ENCODE measurements at regions not wholly inside any gene's neighbourhood (a gene's known extent, or its start where the extent isn't known, plus 50 kb on each side); places are given as distances from the start of the nearest gene placed in this dataset.

DNA sequence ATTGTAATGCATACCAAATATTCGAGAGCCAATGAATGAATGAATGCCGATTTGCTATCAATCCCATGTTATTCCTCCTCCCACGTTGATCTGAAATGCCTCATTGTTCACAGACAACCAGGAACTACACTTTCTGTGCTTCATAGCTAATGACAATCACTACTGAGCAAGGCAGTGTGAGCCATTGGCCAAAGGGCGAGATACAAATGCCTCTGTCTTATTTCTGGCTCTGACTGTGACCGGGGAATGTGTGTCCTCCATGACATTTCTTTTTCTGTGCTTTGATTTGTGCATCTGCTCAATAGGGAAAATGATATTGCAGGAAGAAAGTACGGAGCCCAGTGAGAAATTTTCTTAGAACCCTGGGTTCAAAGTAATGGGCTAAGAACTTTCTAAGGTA is 217.1 kb downstream of the CXCL12 start:
- H3K27ac ChIP-seq (ENCODE audit: low read length) = no peak overlapping the region
- H3K4me1 ChIP-seq (ENCODE audit: control insufficient read depth in 1 of 2, insufficient read depth in 2 of 2, low read length in 2 of 2) = peaks cover 0 to under 1% of the 10 kb centered on the region in 2 donors
- no peaks in the 10 kb centered on the region for H3K9me3 ChIP-seq (ENCODE audit: control insufficient read depth in 1 of 2, low read length in 2 of 2)
- H3K36me3 ChIP-seq (ENCODE audit: control insufficient read depth in 1 of 2, insufficient read depth in 2 of 2, low read length in 2 of 2) = no peaks in the 10 kb centered on the region
- no peaks in the 10 kb centered on the region for H3K27me3 ChIP-seq (ENCODE audit: low read depth, low read length)
- no peak overlapping the region for H3K4me3 ChIP-seq (ENCODE audit: low read depth in 1 of 2, low read length in 2 of 2)

- H3K27ac ChIP-seq (ENCODE audit: low read length) = no peak overlapping the region
- H3K27me3 ChIP-seq (ENCODE audit: low read depth, low read length) = no peaks in the 10 kb centered on the region
- no peak overlapping the region for H3K4me3 ChIP-seq (ENCODE audit: low read depth in 1 of 2, low read length in 2 of 2)
- no peaks in the 10 kb centered on the region for H3K4me1 ChIP-seq (ENCODE audit: control insufficient read depth in 1 of 2, insufficient read depth in 2 of 2, low read length in 2 of 2)
- no peaks in the 10 kb centered on the region for H3K9me3 ChIP-seq (ENCODE audit: control insufficient read depth in 1 of 2, low read length in 2 of 2)
- H3K36me3 ChIP-seq (ENCODE audit: control insufficient read depth in 1 of 2, insufficient read depth in 2 of 2, low read length in 2 of 2) = no peaks in the 10 kb centered on the region
These were observed 218.5 kb downstream of the CXCL12 start for GRCh38 chr10:44166441-44166840.

DNA sequence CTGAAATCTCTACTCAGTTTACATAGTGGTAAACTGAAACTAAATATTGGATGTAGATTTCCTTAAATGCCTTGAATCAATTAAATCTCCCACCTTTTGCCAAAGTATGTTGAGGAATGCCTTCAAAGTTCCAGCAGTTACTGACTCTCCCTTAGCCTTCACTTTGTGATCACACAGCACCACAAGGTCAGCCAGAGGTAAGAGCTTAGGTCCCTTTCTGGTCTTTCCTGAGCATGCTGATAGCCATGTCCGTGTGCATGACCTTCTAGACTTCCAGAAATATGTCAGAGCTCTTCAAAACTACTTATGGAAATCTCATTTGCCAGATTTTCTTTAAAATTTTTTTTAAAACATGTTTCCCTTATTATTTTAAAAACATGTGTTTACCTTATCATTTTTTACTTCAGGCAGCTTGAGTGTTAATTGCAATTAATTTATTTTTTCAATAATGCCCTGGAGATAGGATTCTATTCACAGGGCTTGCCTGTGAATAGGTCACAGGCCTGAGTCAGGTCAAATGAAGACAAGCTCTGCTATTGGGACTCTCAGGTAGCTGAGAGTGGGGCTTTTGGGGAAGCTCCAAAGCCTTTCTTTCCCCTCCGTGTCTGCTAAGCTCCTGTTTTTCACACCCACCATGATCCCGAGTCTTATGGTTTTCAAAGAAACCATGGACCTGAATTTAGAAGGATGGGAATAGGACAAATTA is 220.5 kb downstream of the CXCL12 start:
- H3K4me1 ChIP-seq (ENCODE audit: control insufficient read depth in 1 of 2, insufficient read depth in 2 of 2, low read length in 2 of 2) = no peaks in the 10 kb centered on the region
- H3K27ac ChIP-seq (ENCODE audit: low read length) = no peak overlapping the region
- H3K9me3 ChIP-seq (ENCODE audit: control insufficient read depth in 1 of 2, low read length in 2 of 2) = no peaks in the 10 kb centered on the region
- H3K27me3 ChIP-seq (ENCODE audit: low read depth, low read length) = no peaks in the 10 kb centered on the region
- no peaks in the 10 kb centered on the region for H3K36me3 ChIP-seq (ENCODE audit: control insufficient read depth in 1 of 2, insufficient read depth in 2 of 2, low read length in 2 of 2)
- H3K4me3 ChIP-seq (ENCODE audit: low read depth in 1 of 2, low read length in 2 of 2) = no peak overlapping the region

GRCh38 chr10:44161184-44161583 is 223.7 kb downstream of the CXCL12 start:
- H3K27ac ChIP-seq (ENCODE audit: low read length) = no peak overlapping the region
- H3K9me3 ChIP-seq (ENCODE audit: control insufficient read depth in 1 of 2, low read length in 2 of 2) = peaks cover 0 to 7% of the 10 kb centered on the region in 2 donors
- no peak overlapping the region for H3K4me3 ChIP-seq (ENCODE audit: low read depth in 1 of 2, low read length in 2 of 2)
- no peaks in the 10 kb centered on the region for H3K36me3 ChIP-seq (ENCODE audit: control insufficient read depth in 1 of 2, insufficient read depth in 2 of 2, low read length in 2 of 2)
- no peaks in the 10 kb centered on the region for H3K4me1 ChIP-seq (ENCODE audit: control insufficient read depth in 1 of 2, insufficient read depth in 2 of 2, low read length in 2 of 2)
- H3K27me3 ChIP-seq (ENCODE audit: low read depth, low read length) = no peaks in the 10 kb centered on the region

DNA sequence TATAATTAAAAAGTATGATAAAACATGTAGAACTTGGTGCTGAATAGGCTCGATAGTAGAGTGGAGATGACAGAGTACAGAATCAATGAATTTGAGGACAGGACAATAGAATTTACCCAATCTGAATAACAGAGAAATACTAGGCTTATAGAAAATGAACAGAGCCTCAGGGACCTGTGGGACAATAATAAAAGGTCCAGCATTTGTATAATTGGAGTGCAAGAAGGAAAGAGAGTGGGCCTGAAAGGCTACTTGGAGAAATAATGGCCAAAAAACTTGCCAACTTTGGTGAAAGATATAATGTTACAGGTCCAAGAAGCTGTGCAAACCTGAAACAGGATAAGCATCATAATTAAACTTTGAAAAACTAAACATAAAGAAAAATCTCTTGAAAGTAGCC is 227.3 kb downstream of the CXCL12 start:
- no peak overlapping the region for H3K27ac ChIP-seq (ENCODE audit: low read length)
- H3K9me3 ChIP-seq (ENCODE audit: control insufficient read depth in 1 of 2, low read length in 2 of 2) = peaks cover 0 to 7% of the 10 kb centered on the region in 2 donors
- H3K4me1 ChIP-seq (ENCODE audit: control insufficient read depth in 1 of 2, insufficient read depth in 2 of 2, low read length in 2 of 2) = no peaks in the 10 kb centered on the region
- no peaks in the 10 kb centered on the region for H3K27me3 ChIP-seq (ENCODE audit: low read depth, low read length)
- no peak overlapping the region for H3K4me3 ChIP-seq (ENCODE audit: low read depth in 1 of 2, low read length in 2 of 2)
- no peaks in the 10 kb centered on the region for H3K36me3 ChIP-seq (ENCODE audit: control insufficient read depth in 1 of 2, insufficient read depth in 2 of 2, low read length in 2 of 2)

- Histone ChIP-seq H3K36me3 (ENCODE audit: control insufficient read depth in 1 of 2, insufficient read depth in 2 of 2, low read length in 2 of 2) (no peaks in the 10 kb centered on the region), H3K9me3 (ENCODE audit: control insufficient read depth in 1 of 2, low read length in 2 of 2) (peaks cover 0 to 11% of the 10 kb centered on the region in 2 donors), H3K4me3 (ENCODE audit: low read depth in 1 of 2, low read length in 2 of 2) (no peak overlapping the region), H3K4me1 (ENCODE audit: control insufficient read depth in 1 of 2, insufficient read depth in 2 of 2, low read length in 2 of 2) (no peaks in the 10 kb centered on the region), H3K27ac (ENCODE audit: low read length) (no peak overlapping the region), H3K27me3 (ENCODE audit: low read depth, low read length) (no peaks in the 10 kb centered on the region)
These were observed 229.9 kb downstream of the CXCL12 start for GRCh38 chr10:44154956-44155355.

DNA sequence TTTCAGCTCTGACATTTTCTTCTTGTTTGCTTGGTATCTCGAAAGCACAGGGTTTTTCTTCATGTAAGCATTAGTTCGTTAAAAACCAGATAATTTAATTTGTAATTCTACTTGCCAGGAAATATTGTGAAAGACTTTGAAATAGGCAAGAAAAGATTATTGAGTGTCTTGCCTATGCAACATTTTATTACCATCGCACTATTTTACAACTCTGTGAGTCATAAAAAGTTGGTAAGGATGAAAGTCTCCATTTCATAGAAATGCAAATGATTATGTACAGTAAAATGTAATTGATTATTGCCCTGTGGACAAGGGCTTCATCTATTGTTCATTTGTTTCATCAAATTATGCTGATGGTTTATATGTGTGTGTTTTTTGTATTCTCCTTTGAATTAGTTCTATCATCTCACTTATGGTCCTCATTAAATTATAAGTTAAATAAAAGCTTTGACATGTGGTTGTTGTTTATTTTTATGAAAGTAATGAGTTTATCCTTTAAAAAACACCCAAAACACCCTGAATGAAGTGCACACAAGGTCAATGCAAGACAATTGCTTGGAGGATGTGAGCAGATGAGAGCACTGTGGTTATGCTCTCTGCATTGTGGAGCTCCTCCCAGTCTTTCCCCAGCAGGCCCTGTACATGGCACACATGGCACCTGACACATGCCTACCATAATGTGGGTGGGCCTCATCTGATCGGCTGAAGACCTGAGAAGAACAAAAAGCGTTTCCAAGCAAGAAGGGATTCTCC is 230.8 kb downstream of the CXCL12 start:
- Histone ChIP-seq H3K27ac (ENCODE audit: low read length) (no peak overlapping the region), H3K9me3 (ENCODE audit: control insufficient read depth in 1 of 2, low read length in 2 of 2) (peaks cover 0 to 11% of the 10 kb centered on the region in 2 donors), H3K4me3 (ENCODE audit: low read depth in 1 of 2, low read length in 2 of 2) (no peak overlapping the region), H3K36me3 (ENCODE audit: control insufficient read depth in 1 of 2, insufficient read depth in 2 of 2, low read length in 2 of 2) (no peaks in the 10 kb centered on the region), H3K4me1 (ENCODE audit: control insufficient read depth in 1 of 2, insufficient read depth in 2 of 2, low read length in 2 of 2) (no peaks in the 10 kb centered on the region), H3K27me3 (ENCODE audit: low read depth, low read length) (no peaks in the 10 kb centered on the region)

GRCh38 chr10:44143556-44143955 is 241.3 kb downstream of the CXCL12 start:
- H3K4me3 ChIP-seq (ENCODE audit: low read depth in 1 of 2, low read length in 2 of 2) = no peak overlapping the region
- H3K27ac ChIP-seq (ENCODE audit: low read length) = no peak overlapping the region
- H3K27me3 ChIP-seq (ENCODE audit: low read depth, low read length) = no peaks in the 10 kb centered on the region
- H3K9me3 ChIP-seq (ENCODE audit: control insufficient read depth in 1 of 2, low read length in 2 of 2) = no peaks in the 10 kb centered on the region
- no peaks in the 10 kb centered on the region for H3K4me1 ChIP-seq (ENCODE audit: control insufficient read depth in 1 of 2, insufficient read depth in 2 of 2, low read length in 2 of 2)
- no peaks in the 10 kb centered on the region for H3K36me3 ChIP-seq (ENCODE audit: control insufficient read depth in 1 of 2, insufficient read depth in 2 of 2, low read length in 2 of 2)

DNA sequence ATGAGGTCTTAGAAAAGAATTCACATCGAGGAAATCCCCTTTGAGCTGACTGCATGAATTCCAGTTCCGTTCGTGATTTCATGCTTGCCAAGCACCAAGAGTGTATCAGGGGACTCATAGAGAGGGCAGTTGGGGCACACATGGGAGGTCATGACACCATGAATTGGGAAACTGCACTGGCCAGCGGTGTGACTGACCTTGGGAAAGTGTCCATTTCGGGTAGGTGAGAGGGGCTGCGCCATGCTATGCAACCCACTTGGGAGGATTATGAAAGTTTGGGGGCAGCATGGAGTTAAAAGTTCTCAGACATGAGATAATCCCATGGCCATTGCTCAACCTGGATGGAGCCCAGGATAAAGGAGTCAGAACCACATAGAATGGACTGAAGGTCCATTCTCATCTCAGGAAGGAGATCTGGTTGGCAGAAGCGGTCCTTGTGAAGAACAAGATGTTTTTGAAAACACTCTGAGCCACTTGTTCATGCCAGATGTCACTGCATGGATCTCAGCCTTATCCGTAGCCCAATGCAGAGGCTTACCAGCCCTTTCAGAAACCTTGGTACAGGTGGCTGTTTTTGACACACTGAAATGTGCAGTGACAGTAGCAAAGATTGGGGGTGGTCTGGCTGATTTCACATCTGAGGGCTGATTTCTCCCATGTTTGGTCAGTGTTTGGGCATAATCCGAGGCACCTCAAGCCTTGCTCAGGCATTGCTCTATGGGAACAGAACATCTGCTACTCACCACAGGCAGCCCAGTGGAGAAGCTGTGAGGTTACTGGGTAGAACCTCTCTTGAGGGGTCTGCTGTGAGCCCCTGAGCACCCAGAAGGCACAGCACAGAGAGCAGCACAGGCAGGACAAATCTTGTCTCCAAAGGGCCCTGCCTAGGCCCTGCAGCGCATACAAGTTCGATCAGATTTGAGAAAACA is 252.3 kb downstream of the CXCL12 start:
- no peaks in the 10 kb centered on the region for H3K4me1 ChIP-seq (ENCODE audit: control insufficient read depth in 1 of 2, insufficient read depth in 2 of 2, low read length in 2 of 2)
- no peaks in the 10 kb centered on the region for H3K36me3 ChIP-seq (ENCODE audit: control insufficient read depth in 1 of 2, insufficient read depth in 2 of 2, low read length in 2 of 2)
- H3K27me3 ChIP-seq (ENCODE audit: low read depth, low read length) = no peaks in the 10 kb centered on the region
- H3K9me3 ChIP-seq (ENCODE audit: control insufficient read depth in 1 of 2, low read length in 2 of 2) = peaks cover 0 to 2% of the 10 kb centered on the region in 2 donors
- H3K4me3 ChIP-seq (ENCODE audit: low read depth in 1 of 2, low read length in 2 of 2) = no peak overlapping the region
- no peak overlapping the region for H3K27ac ChIP-seq (ENCODE audit: low read length)

DNA sequence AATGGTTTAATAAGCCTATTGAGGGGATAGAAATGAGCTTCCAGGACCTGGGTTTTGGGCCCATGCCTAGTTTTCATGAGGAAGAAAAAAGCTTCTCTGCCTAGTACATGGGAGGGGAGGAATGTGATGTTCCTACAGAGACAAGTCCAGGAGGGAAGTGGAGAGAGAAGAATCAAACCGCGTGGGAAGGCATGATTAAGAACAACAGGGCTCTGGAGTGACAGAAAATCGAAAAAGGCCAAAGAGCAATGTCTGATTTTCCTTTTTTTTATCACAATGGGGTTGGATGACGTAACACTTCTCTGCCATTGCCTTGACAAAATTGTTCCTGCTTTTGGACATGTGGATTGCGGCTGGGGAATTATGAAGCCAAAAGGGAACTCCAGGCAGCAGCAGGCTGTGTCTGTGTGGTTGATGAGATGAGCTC is 258.6 kb downstream of the CXCL12 start:
- no peaks in the 10 kb centered on the region for H3K27me3 ChIP-seq (ENCODE audit: low read depth, low read length)
- H3K27ac ChIP-seq (ENCODE audit: low read length) = no peak overlapping the region
- H3K36me3 ChIP-seq (ENCODE audit: control insufficient read depth in 1 of 2, insufficient read depth in 2 of 2, low read length in 2 of 2) = no peaks in the 10 kb centered on the region
- H3K9me3 ChIP-seq (ENCODE audit: control insufficient read depth in 1 of 2, low read length in 2 of 2) = no peaks in the 10 kb centered on the region
- H3K4me3 ChIP-seq (ENCODE audit: low read depth in 1 of 2, low read length in 2 of 2) = no peak overlapping the region
- no peaks in the 10 kb centered on the region for H3K4me1 ChIP-seq (ENCODE audit: control insufficient read depth in 1 of 2, insufficient read depth in 2 of 2, low read length in 2 of 2)

GRCh38 chr10:44125879-44126278 is 259.0 kb downstream of the CXCL12 start:
- Histone ChIP-seq H3K27me3 (ENCODE audit: low read depth, low read length) (no peaks in the 10 kb centered on the region), H3K9me3 (ENCODE audit: control insufficient read depth in 1 of 2, low read length in 2 of 2) (no peaks in the 10 kb centered on the region), H3K4me3 (ENCODE audit: low read depth in 1 of 2, low read length in 2 of 2) (no peak overlapping the region), H3K36me3 (ENCODE audit: control insufficient read depth in 1 of 2, insufficient read depth in 2 of 2, low read length in 2 of 2) (no peaks in the 10 kb centered on the region), H3K27ac (ENCODE audit: low read length) (no peak overlapping the region), H3K4me1 (ENCODE audit: control insufficient read depth in 1 of 2, insufficient read depth in 2 of 2, low read length in 2 of 2) (no peaks in the 10 kb centered on the region)
